Endothelial cell of umbilical vein (primary cell): ENCODE measurements at regions not wholly inside any gene's neighbourhood (a gene's known extent, or its start where the extent isn't known, plus 50 kb on each side); places are given as distances from the start of the nearest gene placed in this dataset.

Experiments
- BruUV-seq: library from RNA; stranded (reverse); fragments of 400-500 nt; replicated peaks from 2 replicates; lab custom pipeline; 2021; lab: Mats Ljungman, UMichigan
- CTCF ChIA-PET: fragments of 300-600, 350-600 bp; sonication (Branson Sonifier 250); formaldehyde crosslinking; loops from one replicate; lab custom pipeline; 2021; ENCODE audit warnings: antibody characterized with exemption, inconsistent platforms; lab: Charles Lee
- POLR2A ChIA-PET: fragments of 300-600, 350-600 bp; sonication (Branson Sonifier 250); formaldehyde crosslinking; loops from one replicate; lab custom pipeline; 2021; ENCODE audit warnings: antibody characterized with exemption, inconsistent platforms; lab: Charles Lee
- DNase-seq: peaks from one replicate; pipeline ENCODE4 v3.0.0-alpha.2; 2011; ENCODE audit warnings: low read depth, low spot score
- FAIRE-seq: peaks from 2 replicates; lab custom pipeline; 2011; peaks lifted over from hg19 to GRCh38; lab: Jason Lieb, UNC
- H2AFZ ChIP-seq: 2 replicates; pipeline ENCODE4 v1.6.0; 2012; ENCODE audit warnings: low read depth, low read length, control low read depth, inconsistent platforms
- H3K27ac ChIP-seq: 2 replicates; pipeline ENCODE4 v1.5.1; 2011; ENCODE audit warnings: low read depth, mild to moderate bottlenecking, control low read depth, low read length, moderate library complexity; ENCODE audit not compliant: insufficient read depth
- H3K27me3 ChIP-seq, 2 experiments: 2 replicates each; pipeline versions ENCODE4 v1.6.0 to v1.6.1; 2011; ENCODE audit warnings: low read length in 2 of 2, mixed read lengths in 1 of 2; ENCODE audit not compliant: control insufficient read depth in 2 of 2, insufficient read depth in 2 of 2
- H3K36me3 ChIP-seq, 2 experiments: 2 replicates in 1 of 2; 3 replicates in 1 of 2; pipeline ENCODE4 v1.5.1; 2011; ENCODE audit warnings: low read length in 2 of 2, mild to moderate bottlenecking in 1 of 2, moderate library complexity in 1 of 2; ENCODE audit not compliant: control insufficient read depth in 2 of 2, insufficient read depth in 2 of 2; ENCODE audit errors: extremely low read depth in 1 of 2
- H3K4me1 ChIP-seq: 3 replicates; pipeline ENCODE4 v1.5.1; 2011; ENCODE audit warnings: mild to moderate bottlenecking, low read length; ENCODE audit not compliant: control insufficient read depth, insufficient read depth; ENCODE audit errors: extremely low read depth
- H3K4me2 ChIP-seq: 2 replicates; pipeline ENCODE4 v1.6.1; 2011; ENCODE audit warnings: low read length, control low read depth, mixed read lengths; ENCODE audit not compliant: insufficient read depth
- H3K4me3 ChIP-seq, 3 experiments: fragments of 200-600 bp in 1 of 3; sonication (generic), shearing (Covaris generic) in 1 of 3; replicated peaks in 1 of 3; 2 replicates each; pipeline ENCODE4 v1.5.1; 2011 to 2016; ENCODE audit warnings: control low read depth in 3 of 3, low read length in 3 of 3, mild to moderate bottlenecking in 2 of 3, inconsistent platforms in 1 of 3, low read depth in 1 of 3, moderate library complexity in 1 of 3; ENCODE audit not compliant: insufficient read depth in 1 of 3
- H3K79me2 ChIP-seq: 2 replicates; pipeline ENCODE4 v1.6.0; 2012; ENCODE audit warnings: low read length, inconsistent platforms; ENCODE audit not compliant: control insufficient read depth, insufficient read depth
- H3K9ac ChIP-seq: replicated peaks from 2 replicates; pipeline ENCODE3; 2011; ENCODE audit warnings: low read length, control low read depth; ENCODE audit not compliant: insufficient read depth; ENCODE audit errors: extremely low read depth
- H3K9me1 ChIP-seq: replicated peaks from 3 replicates; pipeline ENCODE4 v1.6.0; 2011; ENCODE audit warnings: mild to moderate bottlenecking, low read length; ENCODE audit not compliant: control insufficient read depth, insufficient read depth; ENCODE audit errors: extremely low read depth
- H3K9me3 ChIP-seq: replicated peaks from 2 replicates; pipeline ENCODE4 v1.5.1; 2012; ENCODE audit warnings: low read length, inconsistent platforms; ENCODE audit not compliant: control insufficient read depth, insufficient read depth
- H4K20me1 ChIP-seq: replicated peaks from 2 replicates; pipeline ENCODE3; 2011; ENCODE audit warnings: mild to moderate bottlenecking, low read length; ENCODE audit not compliant: control insufficient read depth, insufficient read depth; ENCODE audit errors: extremely low read depth
- CTCF ChIP-seq, 2 donors: IDR thresholded peaks; 1 replicate in 1 of 2; 2 replicates in 1 of 2; pipeline ENCODE4 v1.5.1; 2011; ENCODE audit warnings: low read length in 2 of 2, mild to moderate bottlenecking in 2 of 2, moderate library complexity in 2 of 2, control low read depth in 1 of 2, inconsistent platforms in 1 of 2, low read depth in 1 of 2; ENCODE audit not compliant: insufficient read depth in 1 of 2; ENCODE audit errors: extremely low read depth in 1 of 2
- EZH2 ChIP-seq: IDR thresholded peaks from 2 replicates; pipeline ENCODE4 v1.6.1; 2012; ENCODE audit warnings: borderline replicate concordance, low read depth, mild to moderate bottlenecking, moderate library complexity, low read length, inconsistent platforms; ENCODE audit not compliant: severe bottlenecking
- FOS ChIP-seq: IDR thresholded peaks from 2 replicates; pipeline ENCODE4 v1.6.1; 2011; ENCODE audit warnings: mild to moderate bottlenecking, low read length, moderate library complexity, borderline replicate concordance; ENCODE audit not compliant: insufficient read depth
- GATA2 ChIP-seq: IDR thresholded peaks from 2 replicates; pipeline ENCODE4 v1.7.0; 2011; ENCODE audit warnings: low read depth, mild to moderate bottlenecking, moderate library complexity, mixed read lengths, low read length; ENCODE audit not compliant: insufficient read length, insufficient read depth
- JUN ChIP-seq: IDR thresholded peaks from 2 replicates; pipeline ENCODE4 v1.6.1; 2011; ENCODE audit warnings: borderline replicate concordance, low read depth; ENCODE audit not compliant: insufficient read length, insufficient read depth
- MAX ChIP-seq: IDR thresholded peaks from 2 replicates; pipeline ENCODE4 v1.6.1; 2011; ENCODE audit not compliant: insufficient read depth, insufficient read length
- MYC ChIP-seq: IDR thresholded peaks from one replicate; pipeline ENCODE4 v1.6.1; 2011; ENCODE audit warnings: mild to moderate bottlenecking, low read depth, low read length
- POLR2A ChIP-seq: IDR thresholded peaks from 2 replicates; pipeline ENCODE4 v1.6.1; 2012; ENCODE audit warnings: low read depth, mild to moderate bottlenecking, control low read depth, low read length
- POLR2AphosphoS5 ChIP-seq: IDR thresholded peaks from 2 replicates; pipeline ENCODE4 v1.6.1; 2012; ENCODE audit warnings: low read depth, mild to moderate bottlenecking, control low read depth, low read length, moderate library complexity; ENCODE audit not compliant: insufficient read depth
- dilution Hi-C: fragments of 300-500 bp; cut with MboI; formaldehyde crosslinking; loops from one replicate; pipeline ENCODE4 v1.15.0; 2019; ENCODE audit warnings: low sequenced_read_pairs; ENCODE audit not compliant: extremely low pct_ligation_motif_present
- intact Hi-C: fragments of 100-400 bp; cut with micrococcal nuclease; formaldehyde crosslinking; loops from one replicate; pipeline ENCODE4 v1.10.0; 2022

GRCh38 chr3:104555728-104556127 lies 811.0 kb upstream of the ALCAM start:
- Histone ChIP-seq H3K4me2 (no peak overlapping the region), H4K20me1 (no peaks in the 10 kb centered on the region), H3K27me3 (no peaks in the 10 kb centered on the region), H3K27ac (no peak overlapping the region), H3K9me3 (no peaks in the 10 kb centered on the region), H3K9ac (no peak overlapping the region), H3K4me1 (no peaks in the 10 kb centered on the region), H3K36me3 (no peaks in the 10 kb centered on the region), H3K4me3 (no peak overlapping the region), H3K79me2 (no peaks in the 10 kb centered on the region), H2AFZ (no peak overlapping the region), H3K9me1 (no peaks in the 10 kb centered on the region)
- TF ChIP-seq POLR2A (no peak), POLR2AphosphoS5 (no peak), MYC (no peak), FOS (no peak), GATA2 (no peak), MAX (no peak), EZH2 (no peak), CTCF (IDR thresholded peaks at IDR 0.05; ENCODE audit: extremely low read depth in 1 of 2, insufficient read depth in 1 of 2, low read depth in 1 of 2, low read length in 2 of 2) (no peak), JUN (no peak)
- ChIA-PET CTCF (interaction anchor here (1.2 kb wide), 1 partner anchor 17 kb away, joined by 3 read pairs; no protein-coding TSS in a partner anchor), POLR2A (no interaction called here)
- dilution Hi-C loops = no loop called here
- FAIRE-seq (no peak), DNase-seq (no peak)
- intact Hi-C loops = no loop called here
- no TSS peak for BruUV-seq
